ENCODE measurements at regions not wholly inside any gene's neighbourhood (a gene's known extent, or its start where the extent isn't known, plus 50 kb on each side); places are given as distances from the start of the nearest gene placed in this dataset.

DNA sequence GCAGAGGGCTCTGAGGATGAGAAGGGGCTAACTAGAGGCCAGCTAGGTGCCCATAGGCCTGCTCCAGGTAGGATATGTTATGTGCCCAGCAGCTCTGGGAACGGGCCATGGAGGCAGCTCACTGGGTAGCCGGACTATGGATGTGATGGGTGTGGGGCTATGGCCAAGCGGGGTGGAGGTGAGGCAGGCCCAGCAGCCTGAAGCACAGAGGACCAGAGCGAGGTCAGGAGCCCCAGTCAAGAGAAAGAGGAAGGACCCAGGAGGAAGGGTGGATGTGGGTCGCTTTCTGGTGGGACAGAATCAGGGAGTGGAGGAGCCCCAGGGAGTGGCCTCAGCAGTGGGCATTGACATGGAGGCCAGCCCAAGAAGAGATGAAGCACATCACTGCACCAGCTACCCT is 117.9 kb upstream of the MLN start:
- no peak for DNase-seq

DNA sequence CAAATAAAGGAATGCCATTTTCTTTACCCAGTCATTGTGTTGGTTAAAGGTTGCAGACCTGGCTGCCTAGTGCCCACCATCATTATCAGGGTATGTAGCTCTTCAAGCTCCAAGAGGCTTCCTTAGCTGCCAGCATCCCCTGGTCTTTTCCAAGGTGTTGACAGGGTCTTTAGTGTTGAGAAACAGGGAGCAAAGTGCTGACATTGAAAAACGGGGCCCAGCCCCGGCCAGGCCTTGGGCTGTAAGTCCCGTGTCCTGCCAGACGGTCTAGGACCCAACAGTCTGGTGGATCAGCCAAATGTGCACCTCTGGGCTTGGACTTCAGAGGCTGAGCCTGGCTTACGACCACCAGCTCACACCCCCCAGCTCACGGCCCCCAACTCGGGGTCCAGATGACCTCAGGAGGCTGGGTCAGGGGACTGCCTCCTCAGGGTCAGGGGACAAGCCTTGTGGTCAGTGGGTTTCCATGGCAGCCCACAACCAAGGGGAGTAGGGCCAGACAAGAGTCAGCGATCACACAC is 114.4 kb upstream of the MLN start:
- no peak for DNase-seq

DNA sequence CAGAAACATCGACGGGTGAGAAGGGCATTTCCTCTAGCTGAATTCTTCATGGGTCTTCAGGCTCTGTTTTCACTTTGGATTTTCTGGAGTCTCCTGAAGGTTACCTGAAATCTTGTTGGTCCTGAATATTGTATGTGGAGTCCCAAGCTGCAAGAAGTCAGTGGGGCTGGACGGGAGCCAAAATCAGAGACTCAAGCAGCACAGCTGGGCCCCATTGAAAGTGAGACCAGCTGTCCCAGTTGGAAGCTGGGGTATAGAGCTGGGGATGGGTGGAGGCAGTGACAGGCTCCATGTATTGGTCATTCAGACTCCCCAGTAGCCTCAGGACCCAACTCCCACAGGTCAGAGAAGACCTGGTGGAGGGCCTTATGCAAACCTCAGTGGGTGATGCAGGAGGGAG is 111.3 kb upstream of the MLN start:
- DNase-seq: no peak

DNA sequence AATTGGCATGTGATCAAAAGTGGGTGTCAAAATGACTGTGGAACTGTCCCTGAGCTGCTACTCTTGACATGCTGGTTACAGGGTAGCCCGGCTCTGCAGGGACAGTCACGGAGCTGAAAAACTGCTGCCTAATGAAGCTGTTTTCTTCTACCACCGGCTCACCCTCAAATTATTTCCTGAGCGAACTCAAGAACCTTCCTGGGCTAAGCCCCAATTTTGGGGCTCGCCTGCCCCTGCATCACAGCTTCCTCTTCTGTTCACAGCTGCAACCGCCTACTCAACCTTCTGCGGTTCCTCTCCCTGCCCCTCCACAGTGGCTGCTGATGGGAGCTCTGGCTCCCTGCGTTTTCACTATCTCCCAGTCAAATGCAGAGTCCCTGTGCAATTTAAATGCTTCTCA is 110.8 kb upstream of the MLN start:
- peak; percentile 68 for DNase-seq

DNA sequence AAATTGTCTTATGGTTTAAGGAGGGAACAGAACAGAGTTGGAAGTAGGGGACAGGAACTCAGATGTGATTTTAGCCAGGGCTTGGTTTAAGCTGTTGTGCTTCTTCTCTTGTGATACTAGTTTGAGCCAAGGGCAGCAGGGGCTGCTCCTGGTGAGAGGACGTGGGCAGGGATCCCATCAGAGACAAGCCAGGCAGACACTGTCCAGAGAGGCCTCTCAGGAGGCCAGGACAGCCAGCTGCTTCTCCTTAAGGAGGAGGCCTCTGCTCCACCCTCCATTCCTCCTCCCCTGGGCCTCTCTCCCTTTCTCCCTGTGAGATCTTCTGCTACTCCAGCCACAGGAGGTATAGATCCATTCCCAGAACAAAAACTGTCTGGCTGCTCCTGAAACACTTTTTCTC is 108.4 kb upstream of the MLN start:
- DNase-seq: no peak

DNA sequence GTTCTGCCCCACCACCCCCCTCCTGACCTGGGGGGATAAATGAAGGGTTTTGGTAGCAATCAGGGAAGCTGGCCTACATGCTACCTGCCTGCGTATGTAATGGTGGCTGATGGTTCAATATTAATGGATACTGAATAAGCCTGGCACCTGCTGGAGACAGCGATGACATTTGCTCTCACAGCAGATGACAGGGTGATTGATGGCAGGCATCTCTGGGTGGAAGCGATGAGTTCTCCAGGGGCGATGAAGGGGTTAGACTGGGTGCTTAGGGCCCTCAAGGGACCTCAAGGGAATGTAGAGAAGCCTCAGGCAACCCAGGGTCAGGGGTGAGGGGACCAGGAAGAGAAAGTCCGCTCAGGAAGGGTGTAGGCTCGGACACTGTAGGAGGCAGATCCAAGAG is 107.7 kb upstream of the MLN start:
- no peak for DNase-seq

DNA sequence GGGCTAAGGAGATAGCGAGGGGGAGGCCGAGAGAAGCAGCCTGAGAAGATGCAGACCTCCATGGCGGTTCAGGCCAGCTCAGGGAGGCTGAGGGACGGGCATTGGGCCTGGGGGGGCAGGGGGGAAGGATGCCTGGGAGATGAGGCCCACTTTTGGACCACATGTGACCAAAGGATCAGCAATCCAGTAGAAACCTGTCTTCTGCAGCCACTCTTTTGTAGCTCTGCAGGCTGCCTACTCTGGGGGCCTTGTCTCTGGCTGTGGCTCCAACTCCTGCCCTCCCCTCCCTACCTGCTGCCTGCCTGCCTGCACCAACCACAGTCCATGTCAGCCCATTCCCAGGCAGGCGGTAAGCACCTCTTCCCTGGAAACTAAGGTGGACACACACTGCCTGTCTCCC is 106.8 kb upstream of the MLN start:
- no peak for DNase-seq

DNA sequence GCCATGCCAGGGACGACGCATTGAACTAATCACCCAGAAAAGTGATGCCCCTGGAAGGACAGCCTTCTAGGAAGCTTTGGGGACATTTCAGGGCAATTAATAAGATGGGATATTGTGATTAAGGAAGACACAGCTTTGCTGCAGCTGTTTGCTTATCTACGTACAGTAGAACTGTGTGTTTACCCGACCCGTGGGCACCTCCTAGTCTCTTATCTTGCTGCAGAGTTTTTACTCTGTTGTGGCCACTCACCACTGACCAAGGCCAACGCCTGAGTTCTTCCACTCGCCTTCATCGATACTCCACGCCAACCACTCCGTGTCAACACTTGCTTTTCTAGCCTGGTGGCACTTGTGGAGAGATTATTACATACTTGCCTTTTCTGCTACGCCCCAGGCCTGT is 105.9 kb upstream of the MLN start:
- no peak for DNase-seq

DNA sequence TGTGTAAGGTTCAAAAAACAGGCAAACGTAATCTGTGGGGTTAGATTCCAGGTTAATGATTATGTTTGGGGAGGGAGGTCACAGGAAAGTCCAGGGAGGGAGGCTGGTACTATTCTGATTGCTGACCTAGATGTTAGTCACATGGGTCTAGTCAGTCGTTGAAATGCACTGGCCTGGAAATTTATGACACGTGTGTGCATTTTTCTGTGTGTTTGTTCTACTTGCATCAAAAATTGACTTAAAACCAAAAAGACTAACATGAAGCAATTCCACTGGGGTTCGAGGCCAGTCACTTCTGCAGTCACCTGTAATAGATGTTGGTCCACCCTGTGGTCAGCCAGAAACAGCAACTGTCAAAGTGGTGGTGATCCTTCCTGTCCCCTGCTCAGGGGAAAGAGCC is 104.2 kb upstream of the MLN start:
- no peak for DNase-seq

DNA sequence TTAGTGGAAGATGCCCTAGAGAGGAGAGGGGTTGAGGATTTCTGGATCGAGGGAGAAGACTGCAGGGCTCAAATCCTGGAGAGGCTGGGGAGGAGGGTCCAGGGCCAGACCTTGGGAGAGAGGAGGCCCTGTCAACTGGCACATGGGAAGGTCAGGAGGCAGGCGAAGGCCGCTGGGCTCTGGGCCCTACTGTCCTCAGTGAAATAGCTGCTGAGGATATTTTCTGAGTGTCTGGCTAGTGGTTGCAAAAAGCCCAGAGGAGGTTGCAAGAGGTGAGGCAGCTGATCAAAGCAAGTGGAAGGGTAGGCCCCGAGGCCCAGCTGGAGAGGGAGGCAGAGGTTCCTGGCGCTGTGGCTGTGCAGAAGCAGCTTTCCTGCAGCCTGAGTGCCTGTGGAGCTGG is 103.4 kb upstream of the MLN start:
- DNase-seq: no peak

DNA sequence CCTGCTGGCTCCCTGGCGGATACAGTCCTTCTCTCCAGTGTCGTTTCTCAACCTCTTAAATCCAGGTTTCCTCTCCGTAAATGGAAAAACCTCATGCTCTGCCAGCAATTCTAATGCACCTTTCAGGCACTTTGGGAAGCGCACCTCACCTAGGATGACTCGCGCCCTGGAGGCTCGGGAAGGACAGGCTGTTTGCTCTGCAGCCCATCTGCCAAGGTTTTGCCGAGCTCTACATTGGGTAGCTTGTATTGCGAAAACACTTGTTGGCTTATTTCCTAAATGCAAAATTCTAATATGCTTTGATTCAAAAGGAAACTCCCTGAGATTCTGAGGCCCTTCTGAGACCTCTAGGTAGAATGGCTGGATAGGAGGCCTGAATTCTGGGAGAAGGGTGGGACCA is 102.6 kb upstream of the MLN start:
- DNase-seq: no peak

DNA sequence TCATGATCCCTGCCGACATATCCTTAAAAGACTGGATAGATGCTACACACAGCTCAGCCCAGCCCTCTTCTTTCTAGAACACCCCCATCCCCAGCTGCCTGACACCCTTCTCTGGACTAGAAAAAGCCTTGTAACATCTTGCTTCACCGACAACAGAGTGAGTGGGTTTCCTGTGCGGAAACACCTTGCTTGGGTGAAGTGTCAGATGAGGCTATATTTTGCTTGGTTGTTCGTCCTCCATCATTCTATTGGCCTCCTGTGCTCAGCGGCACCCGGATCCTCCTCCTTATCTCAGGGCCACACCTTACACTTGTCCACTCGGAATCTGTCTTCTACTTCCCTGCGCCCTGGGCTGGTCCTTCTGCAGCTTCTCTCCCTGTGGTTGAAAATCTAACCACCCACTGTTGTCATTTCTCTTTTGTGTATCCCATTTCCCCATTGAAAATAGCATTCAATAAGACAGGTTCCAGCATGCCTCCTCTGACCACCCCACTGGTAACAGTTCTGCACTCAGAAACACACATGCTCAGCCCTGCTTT is 101.3 kb upstream of the MLN start:
- DNase-seq: no peak

DNA sequence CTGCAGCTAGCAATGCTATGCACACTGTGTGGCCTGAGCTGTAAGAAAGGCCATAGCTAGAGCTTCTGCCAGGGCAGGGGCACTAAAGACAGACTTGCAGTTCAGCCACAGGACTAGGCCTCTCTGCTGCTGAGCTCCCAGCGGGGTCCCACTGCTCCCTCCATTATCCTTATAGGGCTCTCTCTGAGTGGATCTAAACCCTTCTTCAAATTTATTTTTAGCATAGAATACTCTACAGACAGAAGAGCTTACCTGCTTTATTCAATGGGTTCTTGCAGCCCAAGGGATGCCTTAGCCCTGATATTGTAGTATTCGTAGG is 100.9 kb upstream of the MLN start:
- no peak for DNase-seq

DNA sequence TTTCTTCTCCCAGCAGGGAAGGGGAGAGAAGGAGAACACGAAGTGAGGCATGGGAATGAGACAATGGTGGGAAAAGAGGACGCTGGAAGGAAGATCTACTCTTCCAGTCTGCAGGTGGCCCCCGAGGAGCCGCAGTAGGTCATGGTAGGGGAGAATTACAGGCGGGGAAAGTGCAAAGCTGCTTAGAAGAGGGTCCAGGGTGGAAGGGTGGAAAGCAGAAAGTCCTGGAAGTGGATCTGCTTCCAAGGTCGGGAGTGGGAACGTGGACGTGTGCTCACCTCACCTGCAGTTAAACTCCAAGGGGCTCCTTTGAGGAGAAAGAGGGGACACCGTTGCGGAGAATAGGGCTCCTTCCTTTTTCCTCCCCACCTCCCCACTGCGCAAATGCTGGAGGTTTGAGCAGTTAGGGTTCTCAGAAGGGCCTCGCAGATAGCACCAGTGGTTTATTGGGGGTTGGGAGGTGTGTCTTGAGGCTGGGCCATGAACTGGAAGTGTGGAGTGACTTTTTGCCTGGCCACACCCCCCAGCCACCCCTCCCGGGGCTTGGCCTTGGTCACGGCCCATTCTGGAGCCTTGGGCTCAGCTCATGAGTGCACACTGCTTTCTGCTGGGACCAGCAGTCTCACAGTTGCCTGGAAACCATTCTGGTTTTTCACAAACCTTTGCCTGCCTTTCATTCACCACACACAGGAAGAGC is 100.4 kb upstream of the MLN start:
- DNase-seq: no peak

DNA sequence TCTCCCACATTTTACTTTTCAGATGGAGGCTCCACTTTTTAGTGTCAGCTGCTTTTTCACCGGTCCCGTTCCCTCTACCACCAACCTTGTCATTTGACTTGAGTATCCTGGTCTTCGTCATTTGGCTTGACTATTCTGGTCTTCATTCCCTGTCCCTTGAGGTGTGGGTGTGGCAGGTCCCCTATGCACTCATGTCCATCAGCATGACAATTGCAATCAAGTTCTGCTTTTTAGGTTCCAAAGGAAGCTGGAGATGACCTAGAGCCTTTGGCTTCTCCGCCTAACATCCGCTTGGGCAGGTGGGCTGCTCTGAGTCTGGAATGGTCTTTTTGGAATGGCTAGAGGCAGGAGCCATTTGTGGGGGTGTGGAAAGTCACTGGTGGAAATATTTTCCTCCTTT is 99.8 kb upstream of the MLN start:
- no peak for DNase-seq

DNA sequence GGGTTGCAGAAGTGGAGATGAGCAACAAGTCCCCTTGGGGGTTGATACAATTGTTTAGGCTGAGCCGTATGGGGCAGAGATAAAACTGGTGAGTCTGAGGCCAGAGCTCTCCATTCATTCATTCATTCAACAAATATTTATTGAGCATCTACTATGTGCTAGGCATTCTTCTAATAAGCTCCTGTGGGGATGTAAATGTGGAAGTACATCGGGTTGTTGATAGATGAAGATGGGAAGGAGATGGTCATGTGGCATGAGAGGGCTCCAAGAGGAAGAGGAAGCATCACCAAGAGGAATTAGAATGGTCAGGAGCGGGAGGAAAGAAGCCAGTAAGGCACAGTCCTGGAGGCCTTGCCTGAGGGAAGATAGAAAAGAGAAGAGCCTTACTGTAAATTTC is 98.7 kb upstream of the MLN start:
- DNase-seq: no peak

DNA sequence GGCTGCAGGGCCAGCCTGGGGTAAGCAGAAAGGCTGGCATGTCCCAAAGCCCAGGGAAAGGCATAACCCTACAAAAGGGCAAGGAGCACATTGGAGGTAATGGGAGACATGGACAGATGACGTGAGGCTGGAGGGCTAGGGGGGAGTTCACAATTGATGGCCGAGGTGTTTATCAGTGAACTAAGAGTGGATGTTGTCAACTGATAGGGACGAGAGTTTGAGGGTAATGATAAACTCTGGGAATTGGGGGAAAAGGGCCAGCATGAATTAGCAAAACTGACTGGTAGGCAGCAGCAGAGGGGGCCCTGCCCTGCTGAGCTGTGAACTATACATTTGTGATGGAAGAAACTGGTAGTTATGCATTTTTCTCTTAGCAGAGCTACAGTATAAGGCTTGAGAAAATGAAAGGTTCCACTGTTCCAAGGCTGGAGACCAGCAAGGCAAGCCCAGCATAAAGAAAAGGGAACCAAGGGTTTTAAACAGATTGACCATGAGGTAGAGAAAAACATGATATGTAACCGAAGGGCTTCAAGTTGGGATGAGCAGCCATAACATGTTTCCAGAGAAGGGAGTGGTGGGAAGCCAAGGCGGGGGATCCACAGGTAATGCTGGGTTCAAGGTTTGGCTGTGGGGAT is 98.1 kb upstream of the MLN start:
- DNase-seq: no peak

DNA sequence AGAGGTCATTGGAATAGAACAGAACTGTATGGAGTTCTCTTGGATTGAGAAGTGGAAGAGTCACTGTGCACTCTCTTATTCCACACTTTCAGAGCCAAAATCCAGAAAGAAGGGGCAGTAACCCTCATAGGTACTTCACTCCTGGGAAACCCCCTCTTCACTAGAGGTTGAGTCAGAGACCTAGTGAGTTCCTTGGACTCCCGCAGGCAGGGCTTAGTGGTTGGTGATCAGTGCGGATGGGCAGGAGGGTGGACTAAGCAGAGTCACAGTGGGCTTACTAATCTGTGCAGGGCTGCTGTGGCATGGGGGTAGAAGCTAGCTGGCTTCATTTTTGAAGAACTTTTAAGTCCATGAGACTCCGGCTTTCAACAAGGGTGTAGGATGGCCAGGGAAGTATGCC is 95.0 kb upstream of the MLN start:
- no peak for DNase-seq

DNA sequence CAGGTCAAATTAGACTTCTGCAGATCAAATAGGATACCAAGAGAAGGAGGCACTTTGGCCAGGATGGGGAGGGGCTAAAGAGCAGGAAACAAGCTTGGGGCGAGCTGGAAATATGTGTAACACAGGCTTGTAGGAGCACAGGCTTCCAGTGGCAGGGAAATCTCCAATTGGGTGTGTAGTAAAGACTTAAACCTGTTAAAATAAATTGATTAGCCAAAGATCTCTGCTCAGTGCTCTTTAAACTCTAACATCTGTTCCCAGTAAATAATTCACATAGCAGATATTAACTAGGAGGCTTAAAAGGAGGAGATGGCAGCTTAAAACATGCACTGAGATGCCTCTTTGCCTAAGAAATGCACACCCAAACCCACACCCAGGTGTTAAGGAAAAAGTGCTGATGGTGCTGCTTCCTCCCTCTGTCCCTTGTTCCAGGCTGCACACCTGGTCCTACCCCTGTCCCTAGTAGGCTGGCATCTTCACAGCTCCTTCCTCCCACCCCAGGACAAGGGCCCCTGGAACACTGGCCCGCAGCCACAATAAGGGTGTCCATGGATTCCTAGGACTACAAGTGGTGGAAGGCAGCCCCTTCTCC is 93.5 kb upstream of the MLN start:
- DNase-seq: no peak

DNA sequence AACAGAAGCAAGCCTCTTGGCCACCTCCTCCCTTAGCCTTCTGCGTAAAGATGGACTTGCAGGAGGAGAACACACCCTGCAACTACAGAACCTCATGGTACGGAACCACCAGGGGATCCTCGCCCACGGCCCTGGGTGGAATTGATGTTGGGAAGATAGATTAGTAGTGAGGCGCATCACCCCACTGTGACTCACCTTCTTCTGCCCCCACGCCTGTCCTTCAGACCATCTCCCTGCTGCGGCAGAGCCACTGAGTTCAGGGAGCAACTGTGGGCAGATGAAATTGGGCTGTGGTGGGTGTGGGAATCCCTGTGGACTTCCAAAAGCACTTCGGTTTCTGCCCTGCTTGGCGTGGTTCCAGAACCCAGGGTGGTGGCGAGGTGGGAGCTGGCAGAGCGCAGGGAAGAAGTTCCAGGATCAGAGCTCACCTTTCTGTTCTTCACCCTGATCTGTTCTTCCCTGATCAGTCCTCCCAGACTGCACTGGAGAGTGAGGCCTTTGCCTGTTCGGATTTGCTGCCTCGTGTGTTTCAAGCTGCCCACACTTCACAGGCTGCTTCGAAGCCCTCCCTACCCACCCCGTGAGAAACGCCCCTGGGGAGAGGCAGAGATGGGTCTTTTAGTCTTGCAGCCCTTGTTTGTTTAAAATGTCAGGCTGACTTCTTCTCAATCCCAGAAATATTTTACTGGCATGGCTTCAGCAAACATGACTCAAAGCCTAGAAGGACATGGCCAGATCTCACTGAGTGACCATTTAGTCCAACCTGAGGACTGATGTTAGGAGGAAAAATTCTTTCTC is 92.8 kb upstream of the MLN start:
- no peak for DNase-seq

DNA sequence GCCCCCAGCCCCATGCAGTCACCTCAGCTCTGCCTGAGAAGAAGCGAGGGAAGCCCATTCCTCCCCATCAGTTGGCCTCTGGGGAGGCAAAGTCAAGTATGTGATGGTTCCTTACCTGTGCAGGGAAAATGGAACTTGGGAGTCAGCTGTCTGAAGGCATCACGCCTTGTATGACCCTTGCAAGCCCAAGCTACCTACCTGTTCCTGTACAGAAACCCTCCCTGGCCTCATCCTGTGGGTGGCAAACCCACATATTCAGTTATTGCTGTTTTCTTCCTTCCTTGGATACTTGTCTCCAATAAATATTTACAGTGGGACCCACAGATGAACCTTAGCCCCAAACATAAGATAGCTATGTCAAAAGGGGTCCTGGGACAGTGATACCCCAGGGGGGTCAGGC is 92.2 kb upstream of the MLN start:
- DNase-seq: no peak

DNA sequence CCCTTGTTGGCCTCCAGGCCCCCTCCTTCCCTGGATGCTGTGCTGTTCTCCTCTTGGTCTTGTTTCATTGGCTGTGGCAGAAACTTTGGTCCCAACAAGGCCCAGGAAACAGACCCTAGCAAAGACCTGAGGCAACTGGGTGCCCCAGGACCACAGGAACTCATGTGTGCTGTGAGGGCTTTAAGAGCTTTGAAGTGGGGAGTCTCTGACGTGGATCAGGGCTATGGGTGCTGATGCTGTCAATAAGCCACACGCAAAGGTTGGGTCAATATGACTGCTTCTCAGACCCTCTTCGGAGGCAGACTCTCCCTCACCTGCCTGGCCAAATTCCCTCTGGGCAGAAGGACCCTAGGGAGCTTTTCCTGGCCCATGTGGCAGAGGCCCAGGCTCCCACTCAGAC is 91.5 kb upstream of the MLN start:
- DNase-seq: no peak

DNA sequence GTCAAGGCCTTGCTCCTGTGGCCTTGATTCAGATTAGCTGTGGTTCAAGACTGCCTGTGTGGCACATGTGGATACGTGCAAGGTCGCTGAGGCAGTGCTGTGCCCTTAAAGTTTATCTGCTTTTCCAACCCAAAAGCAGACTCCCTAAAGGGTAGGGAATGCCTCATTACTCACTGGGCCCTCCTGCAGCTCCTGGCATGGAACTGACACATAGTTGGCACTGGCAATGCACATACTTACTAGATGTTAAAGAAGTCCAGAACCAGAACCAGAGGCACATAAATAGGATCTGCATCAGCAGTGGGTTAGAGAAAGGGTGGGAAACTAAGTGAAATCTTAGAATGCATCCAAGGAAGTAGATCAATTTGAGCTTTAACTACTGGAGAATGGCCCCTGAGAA is 90.6 kb upstream of the MLN start:
- DNase-seq: no peak
